Uterus (tissue), 3 donors: ENCODE measurements at regions not wholly inside any gene's neighbourhood (a gene's known extent, or its start where the extent isn't known, plus 50 kb on each side); places are given as distances from the start of the nearest gene placed in this dataset.

Experiments
- DNase-seq, 2 donors: peaks; one replicate each; pipeline ENCODE4 v3.0.0-alpha.2; 2019 to 2020
- H3K27ac ChIP-seq, 2 donors: fragments of 200-600 bp; sonication (generic); 1 replicate in 1 of 2; 2 replicates in 1 of 2; pipeline ENCODE4 v1.5.1; 2016 to 2018
- H3K27me3 ChIP-seq, 2 donors: fragments of 200-600 bp; sonication (generic); one replicate each; pipeline ENCODE4 v1.5.1; 2018 to 2019; ENCODE audit warnings: control low read depth in 1 of 2
- H3K36me3 ChIP-seq, 2 donors: fragments of 200-600 bp; sonication (generic); one replicate each; pipeline ENCODE4 v1.5.1; 2019; ENCODE audit warnings: control low read depth in 1 of 2
- H3K4me1 ChIP-seq, 2 donors: fragments of 200-600 bp; sonication (generic); one replicate each; pipeline ENCODE4 v1.5.1; 2018 to 2019; ENCODE audit warnings: control low read depth in 1 of 2
- H3K4me3 ChIP-seq, 2 donors: fragments of 200-600 bp; sonication (generic); 1 replicate in 1 of 2; 2 replicates in 1 of 2; pipeline ENCODE4 v1.5.1; 2018 to 2019; ENCODE audit warnings: mild to moderate bottlenecking in 1 of 2
- H3K9me3 ChIP-seq, 2 donors: fragments of 200-600 bp; sonication (generic); one replicate each; pipeline ENCODE4 v1.5.1; 2019; ENCODE audit warnings: control low read depth in 1 of 2
- CTCF ChIP-seq, 4 experiments: fragments of 200-600 bp in 2 of 4; fragments of 450-650 bp in 2 of 4; sonication (generic) in 2 of 4; IDR thresholded peaks; one replicate each; pipeline ENCODE4 v1.5.1; 2016 to 2019; ENCODE audit warnings: antibody characterized with exemption in 4 of 4, mild to moderate bottlenecking in 2 of 4, moderate library complexity in 1 of 4
- POLR2A ChIP-seq, 2 donors: fragments of 450-650 bp; IDR thresholded peaks; one replicate each; pipeline ENCODE4 v1.6.1; 2016; ENCODE audit warnings: antibody characterized with exemption in 2 of 2, mild to moderate bottlenecking in 1 of 2, moderate library complexity in 1 of 2
- intact Hi-C: fragments of 100-400 bp; cut with DNase I; formaldehyde crosslinking; loops from one replicate; pipeline ENCODE4 v1.15.1; 2023; ENCODE audit warnings: low total_unique reads
- donor health status: DM: yes; HTN: yes; CAD: no.

DNA sequence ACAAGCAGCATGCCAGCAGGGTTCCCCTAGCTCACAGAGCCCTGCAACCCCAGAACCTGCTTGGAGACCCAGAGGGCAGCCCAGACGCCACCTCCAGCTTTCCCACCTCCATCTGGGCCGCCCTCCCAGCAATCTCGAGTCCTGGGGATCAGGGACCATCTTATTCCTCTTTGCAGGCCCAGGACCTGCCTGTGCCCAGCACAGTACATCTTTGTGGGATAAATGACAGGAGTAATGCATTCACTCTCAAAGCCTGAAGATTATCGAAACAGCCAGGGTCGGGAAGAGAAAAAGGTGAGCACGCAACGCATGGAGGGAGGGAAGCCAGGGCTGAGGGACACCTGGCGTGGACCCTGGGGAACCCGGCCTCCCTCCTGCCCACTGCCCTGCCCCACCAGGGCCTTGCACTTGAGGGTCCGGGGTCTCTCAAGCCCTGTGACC lies 144.1 kb downstream of the NDUFA10 start:
- Histone ChIP-seq H3K9me3 (peaks cover 0 to 5% of the 10 kb centered on the region in 2 donors), H3K4me1 (no peaks in the 10 kb centered on the region), H3K27me3 (no peaks in the 10 kb centered on the region), H3K4me3 (no peak overlapping the region), H3K36me3 (no peaks in the 10 kb centered on the region), H3K27ac (peak overlapping the region; percentile 47 to 57)
- no peak for TF ChIP-seq CTCF (IDR thresholded peaks at IDR 0.05)
- TF ChIP-seq POLR2A (IDR thresholded peaks at IDR 0.05): no peak
- intact Hi-C loops: loop anchor here (10.0 kb wide), 1 partner anchor 846 kb away; no protein-coding TSS in a partner anchor
- no peak for DNase-seq

- no peaks in the 10 kb centered on the region for H3K27me3 ChIP-seq
- H3K36me3 ChIP-seq: no peaks in the 10 kb centered on the region
- peaks cover 0 to 5% of the 10 kb centered on the region in 2 donors for H3K9me3 ChIP-seq
- H3K4me1 ChIP-seq: no peaks in the 10 kb centered on the region
- TF ChIP-seq CTCF (IDR thresholded peaks at IDR 0.05): no peak
- no peak for TF ChIP-seq POLR2A (IDR thresholded peaks at IDR 0.05)
- H3K4me3 ChIP-seq: no peak overlapping the region
- peak overlapping the region in 1 of 2 donors; percentile 57 for H3K27ac ChIP-seq
- intact Hi-C loops: loop anchor here (10.0 kb wide), 1 partner anchor 846 kb away; no protein-coding TSS in a partner anchor
- DNase-seq: no peak
Observed at GRCh38 chr2:239880396-239880795, 144.7 kb downstream of the NDUFA10 start.

DNA sequence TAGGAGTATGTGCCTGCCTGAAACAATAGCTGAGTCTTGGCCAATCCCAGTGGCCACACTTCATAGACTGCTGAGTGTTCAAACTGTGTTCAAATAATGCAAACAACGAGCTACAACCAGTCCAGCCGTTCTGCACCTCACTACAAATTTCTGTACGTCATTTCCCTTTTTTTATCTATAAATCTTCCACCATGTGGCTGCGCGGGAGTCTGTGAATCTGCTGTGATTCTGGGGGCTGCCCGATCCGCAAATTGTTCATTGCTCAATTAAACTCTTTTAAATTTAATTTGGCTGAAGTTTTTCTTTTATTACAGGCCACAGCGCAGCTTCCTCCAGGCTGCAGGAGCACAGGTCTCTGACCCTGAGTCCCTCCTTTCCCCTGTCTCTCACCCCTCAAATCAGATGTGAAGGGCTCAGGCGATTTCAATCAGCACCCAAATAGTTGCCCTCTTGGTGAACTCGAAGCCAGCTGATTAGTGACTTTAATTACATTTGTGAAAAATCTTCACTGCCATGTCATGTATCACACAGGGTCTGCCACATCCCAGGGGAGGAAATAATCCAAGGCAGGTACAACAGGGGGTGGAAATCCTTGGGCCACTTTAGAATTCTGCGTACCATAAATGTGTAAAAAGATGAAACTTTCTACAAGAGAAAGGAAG lies 145.6 kb downstream of the NDUFA10 start:
- Histone ChIP-seq H3K27ac (no peak overlapping the region), H3K9me3 (no peaks in the 10 kb centered on the region), H3K27me3 (no peaks in the 10 kb centered on the region), H3K4me3 (no peak overlapping the region), H3K36me3 (no peaks in the 10 kb centered on the region), H3K4me1 (no peaks in the 10 kb centered on the region)
- no peak for TF ChIP-seq CTCF (IDR thresholded peaks at IDR 0.05)
- TF ChIP-seq POLR2A (IDR thresholded peaks at IDR 0.05): no peak
- no peak for DNase-seq
- intact Hi-C loops: loop anchor here (10.0 kb wide), 1 partner anchor 845 kb away; no protein-coding TSS in a partner anchor

DNA sequence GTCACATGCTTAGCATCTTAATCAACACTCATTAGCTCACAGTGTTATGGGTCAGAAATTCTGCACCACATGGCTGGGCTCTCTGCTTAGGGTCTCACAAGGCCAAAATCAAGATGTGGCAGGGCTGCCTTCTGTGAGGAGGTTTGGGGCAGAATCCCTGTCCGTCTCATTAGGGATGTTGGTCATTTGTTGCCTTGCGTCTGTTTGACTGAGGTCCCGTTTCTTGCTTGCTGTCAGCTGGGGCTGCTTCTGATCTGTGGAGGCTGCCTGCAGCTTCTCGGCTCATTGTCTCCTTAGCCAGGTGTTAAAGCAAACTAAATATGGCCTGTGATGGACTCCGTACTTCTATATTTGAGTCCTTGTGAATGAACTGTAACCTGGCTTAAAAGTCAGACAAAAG lies 146.5 kb downstream of the NDUFA10 start:
- H3K36me3 ChIP-seq: no peaks in the 10 kb centered on the region
- TF ChIP-seq CTCF (IDR thresholded peaks at IDR 0.05): no peak
- TF ChIP-seq POLR2A (IDR thresholded peaks at IDR 0.05): no peak
- no peak for DNase-seq

GRCh38 chr2:239876948-239877289 lies 148.2 kb downstream of the NDUFA10 start:
- no peak overlapping the region for H3K4me3 ChIP-seq
- no peak overlapping the region for H3K27ac ChIP-seq
- no peak for TF ChIP-seq CTCF (IDR thresholded peaks at IDR 0.05)
- TF ChIP-seq POLR2A (IDR thresholded peaks at IDR 0.05): no peak
- H3K36me3 ChIP-seq: no peaks in the 10 kb centered on the region
- H3K4me1 ChIP-seq: no peaks in the 10 kb centered on the region
- no peaks in the 10 kb centered on the region for H3K27me3 ChIP-seq
- intact Hi-C loops: no loop called here
- no peak for DNase-seq
- H3K9me3 ChIP-seq: no peaks in the 10 kb centered on the region

More for the DNA sequence above, 146.5 kb downstream of the NDUFA10 start:
- Histone ChIP-seq H3K4me1 (no peaks in the 10 kb centered on the region), H3K27ac (no peak overlapping the region), H3K9me3 (no peaks in the 10 kb centered on the region), H3K27me3 (no peaks in the 10 kb centered on the region), H3K4me3 (no peak overlapping the region)
- intact Hi-C loops: no loop called here
